Liver (tissue), 8 donors: ENCODE measurements at regions not wholly inside any gene's neighbourhood (a gene's known extent, or its start where the extent isn't known, plus 50 kb on each side); places are given as distances from the start of the nearest gene placed in this dataset.

Experiments
- DNase-seq: peaks from one replicate; pipeline ENCODE4 v3.0.0-alpha.2; 2017; ENCODE audit warnings: low spot score
- H3K27ac ChIP-seq, 2 donors: one replicate each; pipeline ENCODE4 v1.7.0; 2013; ENCODE audit warnings: inconsistent platforms in 2 of 2, low read length in 2 of 2, control low read depth in 1 of 2, low read depth in 1 of 2, mild to moderate bottlenecking in 1 of 2
- H3K27me3 ChIP-seq, 4 donors: one replicate each; pipeline versions ENCODE4 v1.6.1 to v1.7.0; 2013; ENCODE audit warnings: low read length in 3 of 4, inconsistent platforms in 1 of 4, mild to moderate bottlenecking in 1 of 4, moderate library complexity in 1 of 4; ENCODE audit not compliant: control insufficient read depth in 4 of 4, insufficient read depth in 4 of 4
- H3K36me3 ChIP-seq, 4 donors: one replicate each; pipeline versions ENCODE4 v1.6.1 to v1.7.0; 2013; ENCODE audit warnings: low read length in 3 of 4, mild to moderate bottlenecking in 3 of 4, low read depth in 1 of 4, moderate library complexity in 1 of 4; ENCODE audit not compliant: control insufficient read depth in 4 of 4, insufficient read depth in 3 of 4
- H3K4me1 ChIP-seq, 4 donors: one replicate each; pipeline versions ENCODE4 v1.6.1 to v1.7.0; 2013; ENCODE audit warnings: low read length in 3 of 4, mild to moderate bottlenecking in 3 of 4, moderate library complexity in 1 of 4; ENCODE audit not compliant: control insufficient read depth in 4 of 4, insufficient read depth in 4 of 4
- H3K4me3 ChIP-seq, 3 donors: one replicate each; pipeline versions ENCODE4 v1.6.1 to v1.7.0; 2013; ENCODE audit warnings: low read length in 3 of 3, control low read depth in 1 of 3, low read depth in 1 of 3, mild to moderate bottlenecking in 1 of 3
- H3K9ac ChIP-seq, 2 donors: one replicate each; pipeline ENCODE4 v1.7.0; 2013; ENCODE audit warnings: low read length in 2 of 2, mild to moderate bottlenecking in 2 of 2, moderate library complexity in 2 of 2, control low read depth in 1 of 2, low read depth in 1 of 2
- H3K9me3 ChIP-seq, 4 donors: one replicate each; pipeline versions ENCODE4 v1.6.1 to v1.7.0; 2013; ENCODE audit warnings: low read length in 3 of 4; ENCODE audit not compliant: control insufficient read depth in 4 of 4
- EGR1 ChIP-seq, 2 donors: IDR thresholded peaks; 2 replicates each; pipeline ENCODE4 v1.6.1; 2016 to 2018; ENCODE audit warnings: antibody characterized with exemption in 2 of 2, low read depth in 2 of 2
- FOXA1 ChIP-seq: IDR thresholded peaks from 2 replicates; pipeline ENCODE4 v1.6.1; 2016; ENCODE audit warnings: antibody characterized with exemption
- FOXA2 ChIP-seq: IDR thresholded peaks from 2 replicates; pipeline ENCODE4 v1.6.1; 2016; ENCODE audit warnings: antibody characterized with exemption
- GABPA ChIP-seq, 2 donors: IDR thresholded peaks in 1 of 2; conservative IDR thresholded peaks in 1 of 2; 2 replicates each; pipeline ENCODE4 v1.6.1; 2016; ENCODE audit warnings: antibody characterized with exemption in 2 of 2, mild to moderate bottlenecking in 1 of 2, moderate library complexity in 1 of 2
- HNF4A ChIP-seq, 2 donors: conservative IDR thresholded peaks; 2 replicates each; pipeline ENCODE4 v1.6.1; 2016; ENCODE audit warnings: antibody characterized with exemption in 2 of 2, mild to moderate bottlenecking in 2 of 2
- HNF4G ChIP-seq: IDR thresholded peaks from 2 replicates; pipeline ENCODE4 v1.6.1; 2016; ENCODE audit warnings: antibody characterized with exemption
- JUND ChIP-seq, 2 donors: IDR thresholded peaks; 2 replicates each; pipeline ENCODE4 v1.6.1; 2016; ENCODE audit warnings: antibody characterized with exemption in 2 of 2
- NR2F2 ChIP-seq: IDR thresholded peaks from 2 replicates; pipeline ENCODE4 v1.6.1; 2016; ENCODE audit warnings: antibody characterized with exemption
- RAD21 ChIP-seq, 2 donors: IDR thresholded peaks; 2 replicates each; pipeline ENCODE4 v1.6.1; 2016; ENCODE audit warnings: antibody characterized with exemption in 2 of 2, mild to moderate bottlenecking in 2 of 2
- RXRA ChIP-seq, 2 donors: IDR thresholded peaks; 2 replicates each; pipeline ENCODE4 v1.6.1; 2017 to 2018; ENCODE audit warnings: antibody characterized with exemption in 2 of 2, mild to moderate bottlenecking in 1 of 2
- SP1 ChIP-seq: IDR thresholded peaks from 2 replicates; pipeline ENCODE4 v1.6.1; 2018; ENCODE audit warnings: antibody characterized with exemption, mild to moderate bottlenecking
- TAF1 ChIP-seq: conservative IDR thresholded peaks from 2 replicates; pipeline ENCODE4 v1.6.1; 2016; ENCODE audit warnings: antibody characterized with exemption, mild to moderate bottlenecking
- YY1 ChIP-seq: IDR thresholded peaks from 2 replicates; pipeline ENCODE4 v1.6.1; 2016; ENCODE audit warnings: antibody characterized with exemption, mild to moderate bottlenecking
- WGBS: extraction: QIAGEN DNeasy Blood & Tissue Kit; methylation state at CpG from one replicate; pipeline ENCODE4 v1.1.7; 2013; 5-methylcytosine and 5-hydroxymethylcytosine counted together
- TF ChIP-seq, protein P1 (sequence below): IDR thresholded peaks from 2 replicates; pipeline ENCODE4 v1.6.1; 2016; ENCODE audit warnings: antibody characterized with exemption
- TF ChIP-seq, protein P2 (sequence below): fragments of 150-350 bp; IDR thresholded peaks from 2 replicates; pipeline ENCODE4 v1.5.1; 2017; ENCODE audit warnings: improper control_type of control experiment, low read depth, low read length; ENCODE audit not compliant: missing input control
- TF ChIP-seq, protein P3 (sequence below): IDR thresholded peaks from 2 replicates; pipeline ENCODE4 v1.6.1; 2016; ENCODE audit warnings: antibody characterized with exemption
- TF ChIP-seq, protein P4 (sequence below): IDR thresholded peaks from 2 replicates; pipeline ENCODE4 v1.6.1; 2016; ENCODE audit warnings: antibody characterized with exemption
- TF ChIP-seq, protein P5 (sequence below): IDR thresholded peaks from 2 replicates; pipeline ENCODE4 v1.6.1; 2016; ENCODE audit warnings: antibody characterized with exemption, mild to moderate bottlenecking
- donor health status: healthy.
- donor health status: healthy.
- donor health status: healthy.
- donor health status: healthy.
- donor health status: healthy.

DNA sequence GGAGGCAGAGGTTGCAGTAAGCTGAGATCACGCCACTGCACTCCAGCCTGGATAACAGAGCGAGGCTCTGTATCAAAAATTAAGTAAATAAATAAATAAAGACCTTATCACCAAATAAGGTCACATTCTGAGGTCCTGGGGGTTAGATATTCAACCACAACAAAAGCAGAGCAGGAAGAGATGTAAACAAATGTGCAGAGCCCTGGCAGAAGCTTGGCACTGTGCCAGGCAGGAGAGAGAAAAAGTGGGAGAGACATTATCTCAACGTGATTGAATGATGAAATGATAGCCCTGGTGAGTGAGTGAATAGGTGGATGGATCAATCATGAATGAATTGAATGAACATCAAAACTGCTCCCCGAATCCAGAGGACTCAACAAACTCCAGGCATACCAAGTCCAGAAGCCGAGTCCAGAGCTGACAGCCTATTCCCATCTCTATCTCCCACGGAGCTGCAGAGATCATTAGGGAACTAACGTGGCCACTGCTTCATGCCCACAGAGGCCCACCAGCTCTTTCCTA is 150.7 kb downstream of the TOMM20 start:
- no peaks in the 10 kb centered on the region for H3K9me3 ChIP-seq
- TF ChIP-seq HNF4A (conservative IDR thresholded peaks at IDR 0.05): peak; percentile 22 to 32
- TF ChIP-seq HNF4G: no peak
- TF ChIP-seq RXRA (IDR thresholded peaks at IDR 0.05): peak; percentile 15 to 29
- no peak for TF ChIP-seq GABPA (IDR thresholded peaks at IDR 0.05 in 1 of 2, conservative IDR thresholded peaks at IDR 0.05 in 1 of 2)
- no peaks in the 10 kb centered on the region for H3K27me3 ChIP-seq
- H3K27ac ChIP-seq: peak overlapping the region; percentile 97 to 99
- H3K9ac ChIP-seq: peak overlapping the region; percentile 48 to 49
- H3K36me3 ChIP-seq: no peaks in the 10 kb centered on the region
- H3K4me1 ChIP-seq: peaks cover 20 to 65% (median 42%) of the 10 kb centered on the region in 4 donors
- 40% methylated on average over 7 of the region's 7 CpGs for WGBS
- no peak for DNase-seq
- no peak overlapping the region for H3K4me3 ChIP-seq

DNA sequence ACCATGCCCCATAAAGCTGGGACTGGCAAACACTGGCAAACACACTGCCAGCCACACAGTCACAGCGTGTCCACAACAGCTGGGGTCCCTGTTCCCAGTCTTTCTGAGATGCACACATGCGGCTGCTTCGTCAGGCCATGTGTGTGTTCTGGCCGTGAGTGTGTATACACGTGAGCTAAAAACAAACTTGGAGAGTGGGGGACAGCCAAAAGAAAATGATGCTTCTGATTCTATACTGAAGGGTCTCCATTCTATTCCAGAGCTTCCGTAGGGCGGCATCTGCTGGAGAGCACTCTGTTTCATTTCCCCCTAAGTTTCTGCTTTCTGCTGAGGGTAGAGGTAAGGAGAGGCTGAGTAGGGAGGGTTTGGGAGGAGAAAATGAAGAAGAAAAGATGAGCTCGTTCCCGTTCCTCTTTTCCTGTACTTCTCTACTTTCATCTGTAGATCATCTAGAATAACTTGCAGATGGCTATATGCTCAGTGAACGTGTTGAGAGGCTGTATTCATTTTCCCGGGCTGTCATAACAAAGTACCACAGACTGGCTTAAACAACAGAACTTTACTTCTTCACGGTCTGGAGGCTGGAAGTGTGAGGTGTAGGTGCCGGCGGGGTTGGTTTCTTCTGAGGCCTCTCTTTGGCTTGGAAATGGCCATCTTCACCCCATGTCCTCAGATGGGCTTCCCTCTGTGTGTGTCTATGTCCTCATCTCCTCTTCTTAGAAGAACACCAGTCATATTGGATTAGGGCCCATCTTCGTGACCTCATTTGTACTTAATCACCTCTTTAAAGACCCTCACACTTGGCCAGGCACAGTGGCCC is 151.6 kb downstream of the TOMM20 start:
- no peaks in the 10 kb centered on the region for H3K27me3 ChIP-seq
- 88% methylated on average over 15 of the region's 15 CpGs for WGBS
- H3K4me1 ChIP-seq: peaks cover 20 to 71% (median 47%) of the 10 kb centered on the region in 4 donors
- DNase-seq: no peak
- H3K27ac ChIP-seq: peak overlapping the region; percentile 97 to 99
- no peaks in the 10 kb centered on the region for H3K36me3 ChIP-seq
- H3K9me3 ChIP-seq: no peaks in the 10 kb centered on the region
- H3K9ac ChIP-seq: no peak overlapping the region
- TF ChIP-seq, protein P1, sequence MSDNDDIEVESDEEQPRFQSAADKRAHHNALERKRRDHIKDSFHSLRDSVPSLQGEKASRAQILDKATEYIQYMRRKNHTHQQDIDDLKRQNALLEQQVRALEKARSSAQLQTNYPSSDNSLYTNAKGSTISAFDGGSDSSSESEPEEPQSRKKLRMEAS: no peak
- TF ChIP-seq NR2F2: no peak
- no peak for TF ChIP-seq RAD21 (IDR thresholded peaks at IDR 0.05)
- TF ChIP-seq, protein P2, sequence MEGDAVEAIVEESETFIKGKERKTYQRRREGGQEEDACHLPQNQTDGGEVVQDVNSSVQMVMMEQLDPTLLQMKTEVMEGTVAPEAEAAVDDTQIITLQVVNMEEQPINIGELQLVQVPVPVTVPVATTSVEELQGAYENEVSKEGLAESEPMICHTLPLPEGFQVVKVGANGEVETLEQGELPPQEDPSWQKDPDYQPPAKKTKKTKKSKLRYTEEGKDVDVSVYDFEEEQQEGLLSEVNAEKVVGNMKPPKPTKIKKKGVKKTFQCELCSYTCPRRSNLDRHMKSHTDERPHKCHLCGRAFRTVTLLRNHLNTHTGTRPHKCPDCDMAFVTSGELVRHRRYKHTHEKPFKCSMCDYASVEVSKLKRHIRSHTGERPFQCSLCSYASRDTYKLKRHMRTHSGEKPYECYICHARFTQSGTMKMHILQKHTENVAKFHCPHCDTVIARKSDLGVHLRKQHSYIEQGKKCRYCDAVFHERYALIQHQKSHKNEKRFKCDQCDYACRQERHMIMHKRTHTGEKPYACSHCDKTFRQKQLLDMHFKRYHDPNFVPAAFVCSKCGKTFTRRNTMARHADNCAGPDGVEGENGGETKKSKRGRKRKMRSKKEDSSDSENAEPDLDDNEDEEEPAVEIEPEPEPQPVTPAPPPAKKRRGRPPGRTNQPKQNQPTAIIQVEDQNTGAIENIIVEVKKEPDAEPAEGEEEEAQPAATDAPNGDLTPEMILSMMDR: no peak
- TF ChIP-seq FOXA1: no peak
- TF ChIP-seq, protein P3, sequence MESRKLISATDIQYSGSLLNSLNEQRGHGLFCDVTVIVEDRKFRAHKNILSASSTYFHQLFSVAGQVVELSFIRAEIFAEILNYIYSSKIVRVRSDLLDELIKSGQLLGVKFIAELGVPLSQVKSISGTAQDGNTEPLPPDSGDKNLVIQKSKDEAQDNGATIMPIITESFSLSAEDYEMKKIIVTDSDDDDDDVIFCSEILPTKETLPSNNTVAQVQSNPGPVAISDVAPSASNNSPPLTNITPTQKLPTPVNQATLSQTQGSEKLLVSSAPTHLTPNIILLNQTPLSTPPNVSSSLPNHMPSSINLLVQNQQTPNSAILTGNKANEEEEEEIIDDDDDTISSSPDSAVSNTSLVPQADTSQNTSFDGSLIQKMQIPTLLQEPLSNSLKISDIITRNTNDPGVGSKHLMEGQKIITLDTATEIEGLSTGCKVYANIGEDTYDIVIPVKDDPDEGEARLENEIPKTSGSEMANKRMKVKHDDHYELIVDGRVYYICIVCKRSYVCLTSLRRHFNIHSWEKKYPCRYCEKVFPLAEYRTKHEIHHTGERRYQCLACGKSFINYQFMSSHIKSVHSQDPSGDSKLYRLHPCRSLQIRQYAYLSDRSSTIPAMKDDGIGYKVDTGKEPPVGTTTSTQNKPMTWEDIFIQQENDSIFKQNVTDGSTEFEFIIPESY: no peak
- no peak for TF ChIP-seq TAF1
- TF ChIP-seq FOXA2: no peak
- TF ChIP-seq, protein P4, sequence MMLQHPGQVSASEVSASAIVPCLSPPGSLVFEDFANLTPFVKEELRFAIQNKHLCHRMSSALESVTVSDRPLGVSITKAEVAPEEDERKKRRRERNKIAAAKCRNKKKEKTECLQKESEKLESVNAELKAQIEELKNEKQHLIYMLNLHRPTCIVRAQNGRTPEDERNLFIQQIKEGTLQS: no peak
- no peak for TF ChIP-seq JUND (IDR thresholded peaks at IDR 0.05)
- no peak for TF ChIP-seq GABPA (IDR thresholded peaks at IDR 0.05 in 1 of 2, conservative IDR thresholded peaks at IDR 0.05 in 1 of 2)
- TF ChIP-seq HNF4G: no peak
- no peak for TF ChIP-seq EGR1 (IDR thresholded peaks at IDR 0.05; ENCODE audit: low read depth in 2 of 2)
- TF ChIP-seq HNF4A (conservative IDR thresholded peaks at IDR 0.05): no peak
- TF ChIP-seq YY1: no peak
- TF ChIP-seq, protein P5, sequence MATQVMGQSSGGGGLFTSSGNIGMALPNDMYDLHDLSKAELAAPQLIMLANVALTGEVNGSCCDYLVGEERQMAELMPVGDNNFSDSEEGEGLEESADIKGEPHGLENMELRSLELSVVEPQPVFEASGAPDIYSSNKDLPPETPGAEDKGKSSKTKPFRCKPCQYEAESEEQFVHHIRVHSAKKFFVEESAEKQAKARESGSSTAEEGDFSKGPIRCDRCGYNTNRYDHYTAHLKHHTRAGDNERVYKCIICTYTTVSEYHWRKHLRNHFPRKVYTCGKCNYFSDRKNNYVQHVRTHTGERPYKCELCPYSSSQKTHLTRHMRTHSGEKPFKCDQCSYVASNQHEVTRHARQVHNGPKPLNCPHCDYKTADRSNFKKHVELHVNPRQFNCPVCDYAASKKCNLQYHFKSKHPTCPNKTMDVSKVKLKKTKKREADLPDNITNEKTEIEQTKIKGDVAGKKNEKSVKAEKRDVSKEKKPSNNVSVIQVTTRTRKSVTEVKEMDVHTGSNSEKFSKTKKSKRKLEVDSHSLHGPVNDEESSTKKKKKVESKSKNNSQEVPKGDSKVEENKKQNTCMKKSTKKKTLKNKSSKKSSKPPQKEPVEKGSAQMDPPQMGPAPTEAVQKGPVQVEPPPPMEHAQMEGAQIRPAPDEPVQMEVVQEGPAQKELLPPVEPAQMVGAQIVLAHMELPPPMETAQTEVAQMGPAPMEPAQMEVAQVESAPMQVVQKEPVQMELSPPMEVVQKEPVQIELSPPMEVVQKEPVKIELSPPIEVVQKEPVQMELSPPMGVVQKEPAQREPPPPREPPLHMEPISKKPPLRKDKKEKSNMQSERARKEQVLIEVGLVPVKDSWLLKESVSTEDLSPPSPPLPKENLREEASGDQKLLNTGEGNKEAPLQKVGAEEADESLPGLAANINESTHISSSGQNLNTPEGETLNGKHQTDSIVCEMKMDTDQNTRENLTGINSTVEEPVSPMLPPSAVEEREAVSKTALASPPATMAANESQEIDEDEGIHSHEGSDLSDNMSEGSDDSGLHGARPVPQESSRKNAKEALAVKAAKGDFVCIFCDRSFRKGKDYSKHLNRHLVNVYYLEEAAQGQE: no peak
- no peak for TF ChIP-seq RXRA (IDR thresholded peaks at IDR 0.05)
- no peak for TF ChIP-seq SP1
- no peak overlapping the region for H3K4me3 ChIP-seq
